Osteocyte (in vitro differentiated cells): ENCODE measurements at regions not wholly inside any gene's neighbourhood (a gene's known extent, or its start where the extent isn't known, plus 50 kb on each side); places are given as distances from the start of the nearest gene placed in this dataset.

Source experiments
- DNase-seq: peaks from one replicate; pipeline ENCODE4 v3.0.0; 2021; ENCODE audit warnings: mixed read lengths; ENCODE audit not compliant: unreplicated experiment; ENCODE audit errors: extremely low spot score
- H3K27ac Mint-ChIP-seq: one replicate; pipeline ENCODE4 v1.8.0; 2021; ENCODE audit warnings: mild to moderate bottlenecking, mixed read lengths; ENCODE audit not compliant: unreplicated experiment
- H3K27me3 Mint-ChIP-seq: one replicate; pipeline ENCODE4 v1.8.0; 2021; ENCODE audit warnings: mixed read lengths; ENCODE audit not compliant: unreplicated experiment
- H3K36me3 Mint-ChIP-seq: one replicate; pipeline ENCODE4 v1.8.0; 2021; ENCODE audit warnings: mixed read lengths; ENCODE audit not compliant: unreplicated experiment
- H3K4me1 Mint-ChIP-seq: one replicate; pipeline ENCODE4 v1.8.0; 2021; ENCODE audit warnings: mixed read lengths; ENCODE audit not compliant: unreplicated experiment
- H3K4me3 Mint-ChIP-seq: one replicate; pipeline ENCODE4 v1.8.0; 2021; ENCODE audit warnings: mild to moderate bottlenecking, moderate library complexity, mixed read lengths; ENCODE audit not compliant: unreplicated experiment
- H3K9me3 Mint-ChIP-seq: one replicate; pipeline ENCODE4 v1.8.0; 2021; ENCODE audit warnings: mixed read lengths; ENCODE audit not compliant: unreplicated experiment
- CTCF ChIP-seq: fragments of 200-600 bp; sonication (generic); IDR thresholded peaks from 2 replicates; pipeline ENCODE4 v1.5.0; 2021; ENCODE audit warnings: antibody characterized with exemption, mild to moderate bottlenecking, moderate library complexity

- Mint-ChIP-seq H3K27me3 (no peaks in the 10 kb centered on the region), H3K36me3 (no peaks in the 10 kb centered on the region), H3K4me1 (peaks cover 14% of the 10 kb centered on the region), H3K27ac (no peak overlapping the region), H3K9me3 (no peaks in the 10 kb centered on the region), H3K4me3 (no peak overlapping the region)
- DNase-seq, result no peak
- no peak for TF ChIP-seq CTCF
These were observed 84.9 kb upstream of the STXBP5 start for GRCh38 chr6:147119310-147119709.

DNA sequence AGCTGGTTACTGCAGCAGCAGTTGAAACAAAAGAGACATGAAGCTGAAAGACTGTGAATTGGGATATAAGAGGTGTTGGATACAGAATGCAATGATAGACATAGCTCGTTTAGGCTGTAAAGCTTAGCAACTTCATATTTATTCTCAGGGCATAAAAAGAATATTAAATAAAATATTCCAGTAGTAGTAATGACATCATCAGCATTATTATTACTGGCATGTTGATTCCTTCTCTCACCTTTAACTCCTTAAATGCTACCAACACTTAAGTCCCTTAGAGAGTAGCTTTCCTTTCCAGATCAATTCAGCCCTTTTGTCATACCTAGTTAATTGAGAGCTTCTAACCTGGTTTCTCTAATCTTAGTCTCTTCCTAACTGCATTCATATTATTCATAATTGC is 81.4 kb upstream of the STXBP5 start:
- DNase-seq, result no peak
- H3K4me3 Mint-ChIP-seq, result no peak overlapping the region
- peaks cover 3% of the 10 kb centered on the region for H3K4me1 Mint-ChIP-seq
- peaks cover 3% of the 10 kb centered on the region for H3K36me3 Mint-ChIP-seq
- H3K27ac Mint-ChIP-seq, result no peak overlapping the region
- TF ChIP-seq CTCF, result no peak
- no peaks in the 10 kb centered on the region for H3K27me3 Mint-ChIP-seq
- H3K9me3 Mint-ChIP-seq, result peaks cover 3% of the 10 kb centered on the region

DNA sequence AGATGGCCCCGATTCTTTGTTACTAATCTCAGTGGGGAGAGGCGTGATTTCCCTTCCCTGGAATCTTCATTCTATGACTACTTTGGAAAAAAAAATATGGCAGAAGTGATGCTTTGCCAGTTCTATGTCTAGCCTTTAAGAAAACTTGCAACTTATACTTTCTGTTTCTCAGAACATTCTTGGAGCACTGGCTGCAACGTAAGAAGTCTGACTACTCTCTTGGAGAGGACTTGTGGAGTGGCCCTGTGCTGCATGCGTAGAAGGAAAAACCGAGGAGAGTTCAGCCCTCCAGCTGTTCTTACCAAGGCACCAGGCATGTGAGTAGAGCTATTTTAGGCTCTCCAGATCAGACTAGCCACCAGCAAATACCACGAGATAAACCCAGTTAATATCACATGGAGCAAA is 77.6 kb upstream of the STXBP5 start:
- no peak for TF ChIP-seq CTCF
- DNase-seq, result no peak
- no peak overlapping the region for H3K27ac Mint-ChIP-seq
- peaks cover 3% of the 10 kb centered on the region for H3K36me3 Mint-ChIP-seq
- H3K27me3 Mint-ChIP-seq, result no peaks in the 10 kb centered on the region
- no peaks in the 10 kb centered on the region for H3K4me1 Mint-ChIP-seq
- H3K4me3 Mint-ChIP-seq, result no peak overlapping the region
- H3K9me3 Mint-ChIP-seq, result peaks cover 3% of the 10 kb centered on the region

DNA sequence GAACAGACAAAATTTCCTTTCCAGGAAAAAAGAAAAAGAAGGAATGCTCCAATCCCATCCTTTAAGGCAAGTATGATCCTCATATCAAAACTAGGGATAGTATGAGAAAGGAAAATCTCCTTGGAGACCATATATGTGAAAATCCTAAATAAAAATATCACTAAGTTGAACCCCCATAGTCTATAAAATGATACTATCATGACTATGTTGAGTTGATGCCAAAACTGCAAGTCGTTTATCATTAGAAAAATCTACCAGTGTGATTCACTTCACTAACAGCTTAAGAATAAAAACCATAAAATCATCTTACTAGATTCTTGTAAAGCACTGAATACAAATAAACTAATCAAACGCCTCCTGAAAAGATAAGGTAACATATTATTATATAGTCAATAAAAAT is 76.6 kb upstream of the STXBP5 start:
- Mint-ChIP-seq H3K36me3 (peaks cover 3% of the 10 kb centered on the region), H3K4me3 (no peak overlapping the region), H3K27ac (no peak overlapping the region), H3K27me3 (no peaks in the 10 kb centered on the region), H3K4me1 (no peaks in the 10 kb centered on the region), H3K9me3 (peaks cover 3% of the 10 kb centered on the region)
- no peak for DNase-seq
- no peak for TF ChIP-seq CTCF

DNA sequence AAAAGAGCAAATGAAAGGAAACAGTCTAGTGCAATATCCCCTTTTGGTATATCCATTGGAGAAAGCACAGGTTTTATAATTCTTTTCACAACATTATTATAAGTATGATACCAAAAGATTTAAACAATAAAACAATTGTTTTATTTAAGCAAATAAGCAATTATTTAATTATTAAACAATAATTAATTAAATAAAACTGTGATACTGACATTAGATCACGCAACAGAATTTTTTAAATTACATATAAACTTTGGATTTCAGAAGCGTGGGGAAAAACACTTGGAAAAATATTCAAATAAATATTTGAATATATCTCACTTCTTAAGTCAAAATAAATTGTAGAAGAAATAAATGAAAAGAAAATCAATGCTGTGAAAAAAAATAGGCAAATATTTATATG is 76.2 kb upstream of the STXBP5 start:
- TF ChIP-seq CTCF, result no peak
- no peak overlapping the region for H3K27ac Mint-ChIP-seq
- no peak for DNase-seq
- H3K4me3 Mint-ChIP-seq, result no peak overlapping the region
- no peaks in the 10 kb centered on the region for H3K4me1 Mint-ChIP-seq
- H3K27me3 Mint-ChIP-seq, result no peaks in the 10 kb centered on the region
- peaks cover 3% of the 10 kb centered on the region for H3K9me3 Mint-ChIP-seq
- H3K36me3 Mint-ChIP-seq, result peaks cover 3% of the 10 kb centered on the region
